ENCODE measurements at regions not wholly inside any gene's neighbourhood (a gene's known extent, or its start where the extent isn't known, plus 50 kb on each side); places are given as distances from the start of the nearest gene placed in this dataset.

DNA sequence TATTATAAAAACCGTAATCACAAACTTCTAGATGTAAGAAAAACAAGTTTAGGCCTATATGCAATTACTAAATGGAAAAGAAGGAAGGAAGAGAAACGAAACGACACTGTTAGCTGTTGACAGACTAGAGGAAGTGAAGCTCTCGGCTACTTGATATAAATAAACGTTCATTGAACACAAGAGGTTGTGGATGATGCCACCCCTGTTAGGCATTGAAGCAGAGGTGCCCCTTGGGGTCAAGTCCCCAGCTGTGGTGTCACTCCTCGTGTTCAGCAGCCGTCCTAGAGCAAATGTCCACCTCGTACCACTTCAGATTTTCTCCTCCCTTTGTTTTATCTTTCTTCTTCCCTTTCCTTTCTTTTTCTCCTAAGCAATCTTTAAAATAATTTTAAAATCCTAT lies 146.5 kb upstream of the UBE2E1 start:
- TF ChIP-seq, protein P1, sequence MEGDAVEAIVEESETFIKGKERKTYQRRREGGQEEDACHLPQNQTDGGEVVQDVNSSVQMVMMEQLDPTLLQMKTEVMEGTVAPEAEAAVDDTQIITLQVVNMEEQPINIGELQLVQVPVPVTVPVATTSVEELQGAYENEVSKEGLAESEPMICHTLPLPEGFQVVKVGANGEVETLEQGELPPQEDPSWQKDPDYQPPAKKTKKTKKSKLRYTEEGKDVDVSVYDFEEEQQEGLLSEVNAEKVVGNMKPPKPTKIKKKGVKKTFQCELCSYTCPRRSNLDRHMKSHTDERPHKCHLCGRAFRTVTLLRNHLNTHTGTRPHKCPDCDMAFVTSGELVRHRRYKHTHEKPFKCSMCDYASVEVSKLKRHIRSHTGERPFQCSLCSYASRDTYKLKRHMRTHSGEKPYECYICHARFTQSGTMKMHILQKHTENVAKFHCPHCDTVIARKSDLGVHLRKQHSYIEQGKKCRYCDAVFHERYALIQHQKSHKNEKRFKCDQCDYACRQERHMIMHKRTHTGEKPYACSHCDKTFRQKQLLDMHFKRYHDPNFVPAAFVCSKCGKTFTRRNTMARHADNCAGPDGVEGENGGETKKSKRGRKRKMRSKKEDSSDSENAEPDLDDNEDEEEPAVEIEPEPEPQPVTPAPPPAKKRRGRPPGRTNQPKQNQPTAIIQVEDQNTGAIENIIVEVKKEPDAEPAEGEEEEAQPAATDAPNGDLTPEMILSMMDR (conservative IDR thresholded peaks at IDR 0.05; ENCODE audit: low read length): no peak
- no peak for TF ChIP-seq EZH2phosphoT487 (IDR thresholded peaks at IDR 0.05; ENCODE audit: borderline replicate concordance)
- Histone ChIP-seq H3K9me3 (ENCODE audit: insufficient read depth, low read depth, low read length) (no peaks in the 10 kb centered on the region), H4K20me1 (ENCODE audit: insufficient read depth, low read length, poor library complexity, severe bottlenecking) (no peaks in the 10 kb centered on the region), H3K9ac (ENCODE audit: low read depth, low read length, poor library complexity, severe bottlenecking) (no peak overlapping the region), H2AFZ (ENCODE audit: low read length) (no peak overlapping the region), H3K79me2 (ENCODE audit: insufficient read depth, low read length) (no peaks in the 10 kb centered on the region), H3F3A (ENCODE audit: low read depth) (no peaks in the 10 kb centered on the region), H3K9me2 (replicated peaks; ENCODE audit: low read depth, low read length) (no peaks in the 10 kb centered on the region), H3K4me3 (ENCODE audit: low read length, poor library complexity, severe bottlenecking) (no peak overlapping the region), H3K4me1 (ENCODE audit: insufficient read depth, low read length, poor library complexity, severe bottlenecking) (peaks cover 18% of the 10 kb centered on the region), H3K36me3 (ENCODE audit: insufficient read depth, low read length) (no peaks in the 10 kb centered on the region), H3K27me3 (ENCODE audit: insufficient read depth, low read length, poor library complexity, severe bottlenecking) (no peaks in the 10 kb centered on the region), H3K4me2 (ENCODE audit: low read depth, low read length, poor library complexity, severe bottlenecking) (no peak overlapping the region)

- Histone ChIP-seq H3K4me2 (ENCODE audit: low read depth, low read length, poor library complexity, severe bottlenecking) (no peak overlapping the region), H4K20me1 (ENCODE audit: insufficient read depth, low read length, poor library complexity, severe bottlenecking) (no peaks in the 10 kb centered on the region), H3K79me2 (ENCODE audit: insufficient read depth, low read length) (no peaks in the 10 kb centered on the region), H3K36me3 (ENCODE audit: insufficient read depth, low read length) (no peaks in the 10 kb centered on the region), H3K9me3 (ENCODE audit: insufficient read depth, low read depth, low read length) (no peaks in the 10 kb centered on the region), H3K9me2 (replicated peaks; ENCODE audit: low read depth, low read length) (no peaks in the 10 kb centered on the region), H3K27me3 (ENCODE audit: insufficient read depth, low read length, poor library complexity, severe bottlenecking) (no peaks in the 10 kb centered on the region), H3F3A (ENCODE audit: low read depth) (no peaks in the 10 kb centered on the region), H3K9ac (ENCODE audit: low read depth, low read length, poor library complexity, severe bottlenecking) (no peak overlapping the region), H3K4me1 (ENCODE audit: insufficient read depth, low read length, poor library complexity, severe bottlenecking) (peaks cover 12% of the 10 kb centered on the region), H3K4me3 (ENCODE audit: low read length, poor library complexity, severe bottlenecking) (no peak overlapping the region), H2AFZ (ENCODE audit: low read length) (peak overlapping the region; percentile 11; the same call in 1 of the 2 replicates)
- TF ChIP-seq EZH2phosphoT487 (IDR thresholded peaks at IDR 0.05; ENCODE audit: borderline replicate concordance): no peak
- TF ChIP-seq, protein P1 (conservative IDR thresholded peaks at IDR 0.05; ENCODE audit: low read length): no peak
Measured at GRCh38 chr3:23659840-23660430, 145.8 kb upstream of the UBE2E1 start.

GRCh38 chr3:23662079-23662617 lies 143.6 kb upstream of the UBE2E1 start:
- Histone ChIP-seq H3F3A (ENCODE audit: low read depth) (no peaks in the 10 kb centered on the region), H3K9me2 (replicated peaks; ENCODE audit: low read depth, low read length) (no peaks in the 10 kb centered on the region), H3K4me1 (ENCODE audit: insufficient read depth, low read length, poor library complexity, severe bottlenecking) (peaks cover 12% of the 10 kb centered on the region), H3K4me3 (ENCODE audit: low read length, poor library complexity, severe bottlenecking) (no peak overlapping the region), H3K9ac (ENCODE audit: low read depth, low read length, poor library complexity, severe bottlenecking) (no peak overlapping the region), H4K20me1 (ENCODE audit: insufficient read depth, low read length, poor library complexity, severe bottlenecking) (no peaks in the 10 kb centered on the region), H2AFZ (ENCODE audit: low read length) (no peak overlapping the region), H3K36me3 (ENCODE audit: insufficient read depth, low read length) (no peaks in the 10 kb centered on the region), H3K4me2 (ENCODE audit: low read depth, low read length, poor library complexity, severe bottlenecking) (no peak overlapping the region), H3K27me3 (ENCODE audit: insufficient read depth, low read length, poor library complexity, severe bottlenecking) (no peaks in the 10 kb centered on the region), H3K9me3 (ENCODE audit: insufficient read depth, low read depth, low read length) (no peaks in the 10 kb centered on the region), H3K79me2 (ENCODE audit: insufficient read depth, low read length) (no peaks in the 10 kb centered on the region)
- no peak for TF ChIP-seq EZH2phosphoT487 (IDR thresholded peaks at IDR 0.05; ENCODE audit: borderline replicate concordance)
- TF ChIP-seq, protein P1 (conservative IDR thresholded peaks at IDR 0.05; ENCODE audit: low read length): no peak

Measured in Loucy (cell line).